GM18873 (cell line): ENCODE measurements at regions not wholly inside any gene's neighbourhood (a gene's known extent, or its start where the extent isn't known, plus 50 kb on each side); places are given as distances from the start of the nearest gene placed in this dataset.
"Not testable (repeated sequence)": the region's sequence is repeated elsewhere in the genome, so short reads cannot be mapped to it uniquely, and the experiment has no call there.

Experiments used
- ATAC-seq: cut with Tn5 transposase; IDR thresholded peaks from one replicate; pipeline ENCODE4 v1.9.1; 2021; ENCODE audit warnings: mild to moderate bottlenecking, moderate library complexity, moderate number of reproducible peaks; ENCODE audit not compliant: unreplicated experiment, low FRiP score

DNA sequence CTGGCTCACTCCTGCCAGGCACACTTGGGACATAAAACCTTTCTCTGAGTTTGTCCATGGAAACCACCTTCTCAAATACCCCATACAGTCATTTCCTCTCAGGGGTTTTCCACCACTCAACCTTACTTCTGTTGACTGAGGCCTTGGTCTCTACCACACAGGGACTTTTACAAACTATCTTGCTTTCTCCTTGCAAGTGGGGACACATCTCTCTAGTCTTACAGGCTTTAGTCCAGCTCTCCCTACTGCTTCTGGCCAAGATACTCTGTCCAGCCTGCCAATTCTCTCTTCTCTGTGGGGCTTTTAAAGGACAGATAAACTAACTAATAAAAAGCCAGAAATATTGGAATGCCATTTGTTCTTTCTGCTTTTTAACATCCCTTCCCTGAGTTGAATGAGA is 510.8 kb downstream of the TTLL7 start:
- ATAC-seq = peak; percentile 97

DNA sequence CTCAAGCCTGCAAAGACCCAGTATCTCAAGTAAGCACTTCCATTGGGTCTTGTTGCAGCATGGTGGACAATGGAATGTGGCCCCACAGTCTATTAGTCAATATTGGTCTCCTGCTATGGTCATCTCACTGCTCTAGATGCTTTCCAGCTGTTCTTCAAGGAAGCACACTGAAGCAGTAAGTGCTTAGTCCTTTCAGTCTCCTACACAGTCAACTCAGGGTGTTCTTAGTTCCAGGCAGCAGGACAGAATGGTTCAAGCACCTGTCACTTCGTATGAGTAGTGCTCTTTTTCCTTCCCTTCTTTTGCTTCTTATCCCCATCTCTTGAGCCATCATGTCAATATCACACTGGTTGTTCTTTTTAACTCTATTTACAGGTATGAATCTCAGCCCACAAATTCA is 511.5 kb downstream of the TTLL7 start:
- ATAC-seq = peak; percentile 39

DNA sequence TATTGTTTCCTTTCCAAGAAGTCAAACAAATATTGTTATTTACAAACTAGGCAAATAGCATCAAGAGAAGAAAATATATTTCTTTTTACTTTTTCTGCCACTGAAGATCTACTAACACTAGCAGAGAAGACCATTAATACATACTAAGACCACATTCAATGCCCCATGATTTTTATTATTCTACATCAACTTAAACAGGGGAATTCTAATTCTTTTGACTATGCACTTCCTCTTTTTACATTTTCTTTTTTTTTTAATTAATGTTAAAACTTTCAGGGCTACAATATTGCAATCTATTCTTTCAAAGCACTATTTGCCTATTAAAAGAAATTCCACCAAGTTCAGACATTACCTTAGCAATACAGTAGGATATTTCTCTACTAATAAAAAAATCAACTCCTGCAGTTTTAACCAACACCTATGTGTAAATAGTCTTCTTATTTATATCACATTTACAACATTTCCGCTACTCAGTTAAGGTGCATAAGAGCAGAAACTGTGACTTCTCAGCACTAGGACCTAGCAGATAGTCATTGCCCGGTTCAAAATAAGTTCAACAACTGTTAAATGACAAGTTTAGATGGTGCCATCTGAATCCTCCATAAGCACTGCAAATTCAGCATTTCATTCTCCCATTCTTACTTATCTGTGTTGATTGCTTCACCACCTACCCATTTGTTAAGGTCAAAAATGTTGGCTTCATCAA is 513.5 kb downstream of the TTLL7 start:
- ATAC-seq = not testable (repeated sequence)

DNA sequence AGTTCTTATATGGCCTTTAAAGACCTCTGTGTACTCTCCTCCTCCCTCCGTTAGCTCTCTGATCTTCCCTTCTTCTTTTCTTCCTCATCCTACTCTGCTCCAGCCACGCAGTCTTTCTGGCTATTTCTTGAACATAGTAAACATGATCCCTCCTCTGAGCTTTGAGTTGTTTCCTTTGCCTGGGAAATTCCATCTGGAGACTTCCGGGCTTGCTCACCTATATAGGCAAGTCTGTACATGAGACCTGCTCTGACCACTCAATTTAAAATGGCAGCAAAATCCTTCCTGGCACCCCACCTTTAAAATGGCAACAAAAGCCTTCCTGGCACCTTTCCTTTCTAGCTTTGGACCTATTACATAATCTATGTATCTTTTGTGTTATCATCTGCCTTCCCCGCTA is 517.6 kb downstream of the TTLL7 start:
- not testable (repeated sequence) for ATAC-seq

DNA sequence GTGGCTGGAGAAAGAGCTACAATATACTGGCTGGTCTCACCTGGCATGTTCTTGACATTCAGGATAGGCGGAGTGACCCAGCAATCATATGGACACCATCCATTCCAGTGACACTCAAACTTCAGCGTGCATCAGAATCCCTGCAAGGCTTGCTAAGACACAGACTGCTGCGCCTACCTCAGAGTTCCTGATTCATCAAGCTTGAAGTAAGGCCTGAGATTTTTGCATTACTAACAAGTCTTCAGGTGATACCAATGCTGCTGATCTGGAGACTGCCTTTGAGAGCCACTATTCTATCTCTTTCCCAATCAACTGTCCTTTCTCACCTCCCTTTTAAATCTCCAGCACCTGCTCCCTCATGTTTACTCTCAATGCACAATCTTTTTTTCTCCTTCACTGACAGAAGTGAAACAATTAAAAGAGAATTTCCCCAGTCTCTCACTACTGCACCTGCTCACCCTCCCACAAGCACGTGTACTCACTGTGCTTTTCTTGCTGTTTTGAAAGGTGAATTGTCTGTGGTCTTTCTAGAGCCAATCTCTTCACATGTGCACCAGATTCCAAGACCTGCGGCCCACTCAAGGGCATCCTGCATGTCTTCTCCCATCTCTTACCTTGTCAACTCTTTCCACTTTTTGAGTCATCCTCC is 519.2 kb downstream of the TTLL7 start:
- peak; percentile 78 for ATAC-seq

DNA sequence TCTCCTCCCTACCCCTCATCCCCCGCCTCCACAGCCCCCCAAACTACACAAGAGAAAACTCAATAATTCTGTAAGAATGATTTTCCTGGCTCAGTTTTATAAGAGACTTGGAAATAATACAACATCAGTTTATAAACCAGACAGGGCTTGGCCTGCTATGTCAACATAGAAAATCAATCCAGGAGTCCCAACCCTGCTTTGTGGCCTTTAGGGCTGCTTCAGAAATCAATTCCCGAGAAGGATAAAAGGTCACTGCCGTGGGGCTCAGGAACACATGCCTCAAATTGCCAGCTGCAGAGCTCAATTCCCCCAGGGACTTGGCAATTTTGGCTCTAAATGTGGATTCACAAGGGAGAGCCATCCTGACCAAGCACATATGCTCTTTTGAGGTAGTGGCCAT is 520.8 kb downstream of the TTLL7 start:
- ATAC-seq = not testable (repeated sequence)

DNA sequence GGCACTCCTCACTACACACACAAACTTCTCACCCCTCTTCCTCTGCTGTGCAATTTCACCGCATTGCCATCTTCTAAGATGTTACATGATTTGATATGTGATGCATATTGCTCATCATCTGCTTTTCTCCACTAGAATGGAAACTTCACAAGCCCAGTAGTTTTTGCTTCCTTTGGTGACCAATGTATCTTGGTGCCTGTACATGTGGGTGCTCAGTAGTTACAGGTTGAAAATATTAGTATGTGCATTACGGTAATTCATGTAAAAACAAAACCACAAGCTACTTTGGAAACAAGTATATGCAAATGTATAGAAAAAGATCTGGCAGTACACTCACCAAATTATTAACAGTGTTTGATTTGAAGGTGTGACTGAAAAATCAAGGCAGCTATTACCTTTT is 522.4 kb downstream of the TTLL7 start:
- ATAC-seq = peak; percentile 81

DNA sequence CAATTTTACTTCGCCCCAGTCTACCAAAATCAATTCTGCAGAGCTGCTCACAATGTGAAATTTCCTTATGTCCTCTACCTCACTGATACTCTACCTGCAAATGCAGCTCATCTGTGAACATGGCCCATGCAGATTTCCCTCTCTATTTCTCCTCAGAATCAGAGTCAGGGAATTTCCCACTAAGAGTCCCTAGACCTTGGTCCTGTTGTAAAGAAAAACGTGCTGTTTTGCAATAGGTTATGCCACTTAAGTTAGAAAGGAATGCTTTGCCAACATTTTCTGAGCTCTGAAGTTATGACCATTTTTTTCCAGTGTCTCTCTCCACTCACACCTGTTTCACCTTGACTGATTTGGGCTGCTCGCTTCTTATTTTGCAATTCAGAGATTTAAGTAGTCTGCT is 524.0 kb downstream of the TTLL7 start:
- ATAC-seq = not testable (repeated sequence)

DNA sequence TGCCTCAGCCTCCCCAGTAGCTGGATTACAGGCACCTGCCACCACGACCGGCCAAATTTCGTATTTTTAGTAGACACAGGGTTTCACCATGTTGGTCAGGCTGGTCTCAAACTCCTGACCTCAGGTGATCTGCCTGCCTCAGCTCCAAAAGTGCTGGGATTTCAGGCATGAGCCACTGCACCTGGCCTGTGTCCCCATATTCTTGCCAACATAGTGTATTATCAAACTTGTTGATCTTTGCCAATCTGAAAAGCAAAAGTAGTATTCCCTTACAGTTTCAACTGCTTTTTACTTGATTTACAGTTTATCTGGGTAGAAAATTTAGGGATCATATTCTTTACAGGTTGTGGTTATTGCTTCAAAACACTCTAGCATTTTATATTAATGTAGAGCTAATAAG is 524.9 kb downstream of the TTLL7 start:
- ATAC-seq = not testable (repeated sequence)

DNA sequence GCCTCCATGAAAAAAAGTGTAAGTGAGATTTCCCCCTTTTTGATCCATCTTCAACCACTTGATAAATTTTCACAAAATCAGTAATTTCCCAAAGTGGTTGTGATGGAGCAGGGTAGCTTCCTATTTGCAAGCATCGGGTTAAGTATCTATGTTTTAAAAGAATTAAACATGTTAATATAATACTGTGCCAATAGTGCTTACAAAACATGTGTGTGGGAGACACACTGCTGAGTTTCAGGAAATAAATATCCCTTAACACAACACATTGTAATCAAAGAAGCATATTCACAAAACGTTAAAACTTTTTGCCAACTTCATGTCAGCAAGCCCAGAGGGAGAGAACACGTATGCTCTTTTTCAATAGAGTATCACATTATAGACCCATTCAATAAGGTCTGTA is 526.9 kb downstream of the TTLL7 start:
- ATAC-seq = not testable (repeated sequence)

DNA sequence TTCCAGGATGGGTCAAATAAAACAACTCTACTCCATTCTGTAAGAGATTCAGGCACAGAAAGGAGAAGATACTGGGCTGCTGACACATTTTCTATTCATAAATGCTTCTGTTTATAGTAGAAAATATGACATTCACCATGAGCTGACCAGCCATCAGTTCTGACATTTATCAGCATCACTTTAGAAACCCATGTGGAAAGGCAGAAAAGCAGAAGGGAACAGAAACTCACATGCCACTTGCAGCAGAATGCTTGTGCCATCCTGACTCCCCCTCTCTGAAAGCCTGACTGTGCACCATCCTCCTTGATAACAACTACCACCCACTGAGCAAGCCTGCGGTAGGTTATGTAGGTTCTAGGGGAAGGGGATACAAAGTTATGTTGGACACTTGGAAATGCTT is 527.7 kb downstream of the TTLL7 start:
- ATAC-seq = peak; percentile 62

DNA sequence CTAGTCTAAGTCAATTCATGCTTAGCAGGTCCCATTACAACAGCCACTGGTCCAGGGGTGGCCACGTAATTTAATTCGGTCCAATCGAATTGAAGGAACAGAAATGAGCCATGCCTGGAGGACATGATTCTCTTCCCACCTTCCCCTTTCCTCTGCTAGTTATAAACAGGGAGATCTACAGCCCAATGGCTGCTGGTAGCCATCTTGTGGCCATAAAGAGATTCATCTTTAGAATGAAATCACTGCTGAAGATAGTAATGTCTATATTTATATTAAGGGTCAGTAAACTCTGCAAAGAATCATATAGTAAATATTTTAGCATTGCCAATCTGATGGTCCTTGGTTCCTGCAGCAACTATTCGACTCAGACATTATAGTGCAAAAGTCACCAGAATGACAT is 530.6 kb downstream of the TTLL7 start:
- ATAC-seq = not testable (repeated sequence)

DNA sequence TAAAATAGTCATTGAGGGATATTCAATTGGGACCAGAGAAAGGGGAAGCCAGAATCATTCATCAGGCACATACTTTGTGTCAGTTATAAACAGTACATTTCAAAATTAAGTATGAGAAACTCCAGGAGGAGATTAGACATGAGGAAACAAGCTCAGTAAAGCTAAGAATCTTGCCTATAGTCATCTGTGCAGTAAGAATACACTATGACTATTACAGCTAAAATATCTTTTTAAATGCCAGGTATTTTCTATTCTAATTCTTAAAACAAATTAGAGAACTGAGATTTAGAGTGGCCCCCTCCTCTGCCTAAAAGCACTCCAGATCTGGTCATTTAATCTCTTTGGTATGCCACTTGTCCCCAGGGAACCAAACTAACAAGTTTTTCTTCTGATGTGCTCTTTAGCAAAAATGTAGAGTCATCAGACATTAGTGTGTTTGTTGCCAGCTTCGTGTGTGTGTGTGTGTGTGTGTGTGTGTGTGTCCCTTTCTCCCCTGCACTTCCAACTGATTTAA is 541.1 kb downstream of the TTLL7 start:
- not testable (repeated sequence) for ATAC-seq

DNA sequence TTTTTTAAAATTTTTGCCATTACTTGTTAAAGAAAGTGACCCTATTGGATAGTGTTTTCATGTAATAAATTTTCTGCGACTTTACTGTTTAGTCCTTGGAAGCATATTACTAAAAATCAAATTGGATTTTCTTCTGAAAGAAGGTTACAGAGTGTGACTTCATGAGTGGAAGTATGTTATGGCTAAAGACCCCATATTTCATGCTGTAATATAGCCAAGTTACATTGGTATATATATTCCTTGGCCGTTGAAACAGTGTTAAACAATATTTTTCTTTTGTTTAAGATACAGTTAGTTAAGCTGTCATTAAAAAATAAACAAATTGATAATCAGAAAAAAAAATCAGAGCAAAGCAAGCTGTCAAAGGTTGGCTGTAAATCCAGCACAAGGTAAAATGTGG is 541.7 kb downstream of the TTLL7 start:
- ATAC-seq = not testable (repeated sequence)

DNA sequence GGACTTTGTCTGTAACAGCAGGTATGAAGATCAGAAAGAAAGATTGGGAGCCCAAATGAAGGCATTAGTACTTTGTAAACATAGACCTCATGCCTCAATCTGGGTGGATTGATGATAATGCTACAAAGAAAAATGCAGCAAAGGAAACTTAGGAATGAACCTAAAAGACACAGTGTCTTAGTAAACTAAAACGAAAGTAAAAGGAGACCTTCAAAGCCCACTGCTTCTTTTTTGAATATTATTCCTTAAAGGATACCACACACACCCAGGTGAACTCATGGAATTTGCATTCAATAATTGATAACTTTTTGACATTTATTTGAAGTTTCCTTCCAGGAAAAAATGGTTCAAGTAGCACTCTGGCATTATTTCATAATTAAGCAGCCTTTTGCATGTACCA is 543.2 kb downstream of the TTLL7 start:
- ATAC-seq = not testable (repeated sequence)

DNA sequence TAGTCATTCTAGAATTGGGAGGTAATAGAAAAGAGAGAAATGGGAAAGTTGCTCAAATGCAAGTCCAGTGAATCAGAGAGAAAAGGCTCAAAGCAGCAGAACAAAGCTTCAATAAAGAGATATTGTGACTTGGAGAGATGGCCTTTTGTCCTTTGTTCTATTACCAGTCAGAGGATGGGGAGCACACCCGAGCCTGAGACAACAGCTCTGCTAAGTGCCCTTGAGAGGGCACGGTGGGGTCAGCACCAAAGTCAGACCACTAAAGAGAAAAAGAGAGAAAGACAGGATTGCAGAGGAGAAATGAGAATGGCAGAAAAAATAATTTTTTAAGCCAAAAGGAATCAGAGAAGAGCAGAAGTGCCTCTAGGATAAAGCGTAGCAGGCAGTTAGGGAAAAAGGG is 553.1 kb downstream of the TTLL7 start:
- ATAC-seq = not testable (repeated sequence)

DNA sequence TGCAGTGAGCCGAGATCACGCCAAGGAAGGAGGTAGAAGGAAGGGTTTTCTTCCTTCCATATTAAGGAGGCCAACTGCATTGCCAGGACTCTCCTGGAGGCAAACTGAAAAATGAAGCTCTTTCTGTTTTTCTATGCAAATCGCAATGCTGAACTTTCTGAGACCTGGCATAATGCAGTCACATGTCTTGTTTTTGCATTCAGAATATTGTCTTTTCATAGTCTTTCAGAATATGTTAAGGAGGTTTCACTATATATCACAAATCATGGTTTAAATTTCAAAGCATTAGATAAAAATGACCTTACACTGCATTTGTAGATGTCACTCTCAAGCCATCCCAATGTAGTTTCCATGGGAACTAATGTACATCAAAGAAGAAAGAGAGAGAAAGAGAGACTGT is 556.5 kb downstream of the TTLL7 start:
- not testable (repeated sequence) for ATAC-seq

DNA sequence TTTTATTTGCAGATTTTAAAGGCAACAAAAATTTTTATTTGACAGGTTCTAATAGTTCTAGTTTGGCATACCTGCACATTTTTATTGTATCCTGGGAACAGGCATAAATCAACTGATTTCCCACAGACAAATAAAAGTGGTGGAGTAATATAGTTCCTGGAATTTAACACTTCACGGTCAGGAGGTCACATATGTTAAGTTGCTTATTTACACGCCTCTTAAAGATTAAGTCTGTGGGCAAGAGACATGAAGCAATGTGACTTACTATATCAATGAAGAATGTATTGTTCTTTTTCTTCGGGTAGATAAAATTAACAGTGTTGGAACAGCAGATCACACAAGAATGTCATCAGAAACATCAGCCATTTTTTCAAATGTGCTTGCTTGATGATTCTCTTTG is 558.3 kb downstream of the TTLL7 start:
- ATAC-seq = not testable (repeated sequence)

DNA sequence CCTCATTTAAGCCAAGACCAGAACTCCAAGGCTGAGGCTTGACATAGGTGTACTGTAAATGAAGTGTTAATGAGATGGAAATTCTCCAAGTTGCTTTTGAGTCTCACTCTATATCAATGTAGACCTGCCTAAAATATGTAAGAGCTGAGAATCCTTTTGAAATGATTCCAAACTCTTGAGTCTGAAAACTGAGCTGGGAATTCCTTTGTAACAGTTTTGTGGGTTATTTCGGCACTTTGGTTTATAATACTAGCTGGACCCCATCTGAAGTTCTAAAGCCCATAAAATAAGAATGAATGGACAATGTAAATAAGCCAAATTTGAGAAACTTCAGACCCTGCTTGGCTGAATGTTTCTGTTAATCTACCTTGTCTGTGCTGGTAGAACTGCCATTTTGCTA is 558.9 kb downstream of the TTLL7 start:
- not testable (repeated sequence) for ATAC-seq

DNA sequence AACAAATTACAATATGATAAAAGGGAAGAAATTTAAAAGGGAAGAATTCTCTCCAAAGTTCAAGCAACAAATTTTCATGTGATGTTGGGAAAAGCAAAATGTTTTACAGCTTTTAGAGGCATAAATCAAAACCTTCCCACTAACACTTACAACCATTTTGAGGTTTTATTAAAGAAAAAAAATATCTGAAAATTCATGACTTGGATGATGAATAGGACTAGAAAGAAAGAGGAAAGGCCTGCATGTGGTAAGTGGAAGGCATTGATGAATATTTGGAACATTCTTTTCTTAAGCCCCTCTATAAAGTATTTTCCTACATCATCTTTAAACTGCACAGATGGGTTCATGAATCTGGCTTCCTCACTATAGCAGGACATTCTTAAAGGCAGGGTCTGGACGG is 560.6 kb downstream of the TTLL7 start:
- not testable (repeated sequence) for ATAC-seq

DNA sequence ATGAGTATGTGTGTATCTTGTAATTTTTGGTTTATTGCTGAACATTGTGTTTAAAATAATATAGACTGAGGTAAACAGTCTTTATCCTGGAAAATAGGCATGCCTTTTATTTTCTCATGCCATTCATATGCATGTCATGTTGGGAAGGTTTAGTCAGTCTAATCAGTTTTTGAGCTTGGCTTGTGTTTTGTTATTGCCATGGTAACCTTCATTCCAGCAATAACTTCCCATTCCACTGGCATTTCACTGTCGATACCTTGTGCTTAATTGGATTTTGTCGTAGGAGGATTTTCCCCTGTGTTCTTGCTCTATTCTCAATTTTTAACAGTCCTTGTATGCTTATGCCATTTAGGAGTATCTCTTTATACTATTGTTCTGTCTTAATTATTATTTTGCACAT is 563.6 kb downstream of the TTLL7 start:
- not testable (repeated sequence) for ATAC-seq

DNA sequence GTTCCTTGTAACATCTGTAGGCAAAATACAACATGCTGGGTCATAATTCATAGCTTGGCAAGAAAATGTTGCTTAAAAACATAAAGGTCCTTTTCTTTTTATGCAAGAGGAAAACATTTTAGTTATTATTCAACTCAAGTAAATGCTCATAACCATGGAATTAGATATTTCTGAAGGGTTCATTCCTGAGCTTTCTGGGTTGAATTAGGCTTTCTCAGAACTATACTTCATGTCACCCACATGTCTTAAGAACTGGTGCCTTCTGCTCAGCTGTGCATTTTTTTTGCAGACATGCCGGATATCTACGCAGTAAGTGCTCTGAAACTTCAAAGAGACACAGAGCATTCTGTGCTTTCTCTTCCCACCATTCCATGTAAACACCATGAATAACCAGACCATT is 571.4 kb downstream of the TTLL7 start:
- not testable (repeated sequence) for ATAC-seq
